ENCODE measurements at regions not wholly inside any gene's neighbourhood (a gene's known extent, or its start where the extent isn't known, plus 50 kb on each side); places are given as distances from the start of the nearest gene placed in this dataset.

- Histone ChIP-seq H3K4me3 (ENCODE audit: low read depth, low read length) (no peak overlapping the region), H3K36me3 (ENCODE audit: control insufficient read depth, insufficient read depth, low read length) (no peaks in the 10 kb centered on the region), H3K27me3 (ENCODE audit: control insufficient read depth, insufficient read depth, low read length) (no peaks in the 10 kb centered on the region)
- FAIRE-seq (no peak), DNase-seq (ENCODE audit: low read depth) (no peak)
- no peak for TF ChIP-seq CTCF (IDR thresholded peaks at IDR 0.05; ENCODE audit: insufficient read depth, low read length, severe bottlenecking)
These were observed 326.8 kb downstream of the CCDC85A start for GRCh38 chr2:56510610-56511009.

GRCh38 chr2:56515399-56515798 lies 331.6 kb downstream of the CCDC85A start:
- Histone ChIP-seq H3K27me3 (ENCODE audit: control insufficient read depth, insufficient read depth, low read length) (no peaks in the 10 kb centered on the region), H3K4me3 (ENCODE audit: low read depth, low read length) (no peak overlapping the region), H3K36me3 (ENCODE audit: control insufficient read depth, insufficient read depth, low read length) (no peaks in the 10 kb centered on the region)
- FAIRE-seq = no peak
- no peak for DNase-seq (ENCODE audit: low read depth)
- TF ChIP-seq CTCF (IDR thresholded peaks at IDR 0.05; ENCODE audit: insufficient read depth, low read length, severe bottlenecking) = no peak

GRCh38 chr2:56519806-56520205 lies 336.0 kb downstream of the CCDC85A start:
- FAIRE-seq (no peak), DNase-seq (ENCODE audit: low read depth) (no peak)
- Histone ChIP-seq H3K27me3 (ENCODE audit: control insufficient read depth, insufficient read depth, low read length) (no peaks in the 10 kb centered on the region), H3K36me3 (ENCODE audit: control insufficient read depth, insufficient read depth, low read length) (no peaks in the 10 kb centered on the region), H3K4me3 (ENCODE audit: low read depth, low read length) (no peak overlapping the region)
- TF ChIP-seq CTCF (IDR thresholded peaks at IDR 0.05; ENCODE audit: insufficient read depth, low read length, severe bottlenecking) = no peak

- TF ChIP-seq CTCF (IDR thresholded peaks at IDR 0.05; ENCODE audit: insufficient read depth, low read length, severe bottlenecking) = no peak
- FAIRE-seq (no peak), DNase-seq (ENCODE audit: low read depth) (peak; percentile 29)
These were observed 338.9 kb downstream of the CCDC85A start for GRCh38 chr2:56522605-56523089.

GRCh38 chr2:56523816-56524215 lies 340.0 kb downstream of the CCDC85A start:
- TF ChIP-seq CTCF (IDR thresholded peaks at IDR 0.05; ENCODE audit: insufficient read depth, low read length, severe bottlenecking) = no peak
- FAIRE-seq = no peak
- peak; percentile 14 for DNase-seq (ENCODE audit: low read depth)

More at GRCh38 chr2:56522605-56523089, 338.9 kb downstream of the CCDC85A start:
- Histone ChIP-seq H3K27me3 (ENCODE audit: control insufficient read depth, insufficient read depth, low read length) (no peaks in the 10 kb centered on the region), H3K4me3 (ENCODE audit: low read depth, low read length) (no peak overlapping the region), H3K36me3 (ENCODE audit: control insufficient read depth, insufficient read depth, low read length) (no peaks in the 10 kb centered on the region)

More at GRCh38 chr2:56523816-56524215, 340.0 kb downstream of the CCDC85A start:
- no peaks in the 10 kb centered on the region for H3K27me3 ChIP-seq (ENCODE audit: control insufficient read depth, insufficient read depth, low read length)
- no peak overlapping the region for H3K4me3 ChIP-seq (ENCODE audit: low read depth, low read length)
- H3K36me3 ChIP-seq (ENCODE audit: control insufficient read depth, insufficient read depth, low read length) = no peaks in the 10 kb centered on the region
